ENCODE measurements at regions not wholly inside any gene's neighbourhood (a gene's known extent, or its start where the extent isn't known, plus 50 kb on each side); places are given as distances from the start of the nearest gene placed in this dataset.
"Not testable (repeated sequence)": the region's sequence is repeated elsewhere in the genome, so short reads cannot be mapped to it uniquely, and the experiment has no call there.

- no peak for DNase-seq (ENCODE audit: low read depth)
- Histone ChIP-seq H3K4me3 (ENCODE audit: low read depth, low read length) (no peak overlapping the region), H3K27me3 (ENCODE audit: control insufficient read depth, insufficient read depth, low read length) (no peaks in the 10 kb centered on the region), H3K36me3 (ENCODE audit: control insufficient read depth, insufficient read depth, low read length) (no peaks in the 10 kb centered on the region)
- FAIRE-seq: no peak
- TF ChIP-seq CTCF (IDR thresholded peaks at IDR 0.05; ENCODE audit: insufficient read depth, low read length, severe bottlenecking): no peak
Observed at GRCh38 chr2:4775668-4776067, 916.5 kb upstream of the SOX11 start.

GRCh38 chr2:4780679-4781078 is 911.5 kb upstream of the SOX11 start:
- FAIRE-seq: no peak
- no peaks in the 10 kb centered on the region for H3K27me3 ChIP-seq (ENCODE audit: control insufficient read depth, insufficient read depth, low read length)
- H3K4me3 ChIP-seq (ENCODE audit: low read depth, low read length): no peak overlapping the region
- no peak for TF ChIP-seq CTCF (IDR thresholded peaks at IDR 0.05; ENCODE audit: insufficient read depth, low read length, severe bottlenecking)
- no peak for DNase-seq (ENCODE audit: low read depth)
- no peaks in the 10 kb centered on the region for H3K36me3 ChIP-seq (ENCODE audit: control insufficient read depth, insufficient read depth, low read length)

- Histone ChIP-seq H3K27me3 (ENCODE audit: control insufficient read depth, insufficient read depth, low read length) (no peaks in the 10 kb centered on the region), H3K4me3 (ENCODE audit: low read depth, low read length) (no peak overlapping the region), H3K36me3 (ENCODE audit: control insufficient read depth, insufficient read depth, low read length) (no peaks in the 10 kb centered on the region)
- TF ChIP-seq CTCF (IDR thresholded peaks at IDR 0.05; ENCODE audit: insufficient read depth, low read length, severe bottlenecking): no peak
- FAIRE-seq (no peak), DNase-seq (ENCODE audit: low read depth) (no peak)
Observed at GRCh38 chr2:4782647-4783046, 909.5 kb upstream of the SOX11 start.

- Histone ChIP-seq H3K27me3 (ENCODE audit: control insufficient read depth, insufficient read depth, low read length) (no peaks in the 10 kb centered on the region), H3K36me3 (ENCODE audit: control insufficient read depth, insufficient read depth, low read length) (no peaks in the 10 kb centered on the region), H3K4me3 (ENCODE audit: low read depth, low read length) (no peak overlapping the region)
- DNase-seq (ENCODE audit: low read depth) (no peak), FAIRE-seq (no peak)
- no peak for TF ChIP-seq CTCF (IDR thresholded peaks at IDR 0.05; ENCODE audit: insufficient read depth, low read length, severe bottlenecking)
Observed at GRCh38 chr2:4791488-4791887, 900.7 kb upstream of the SOX11 start.

- no peaks in the 10 kb centered on the region for H3K27me3 ChIP-seq (ENCODE audit: control insufficient read depth, insufficient read depth, low read length)
- no peak for DNase-seq (ENCODE audit: low read depth)
- no peak for TF ChIP-seq CTCF (IDR thresholded peaks at IDR 0.05; ENCODE audit: insufficient read depth, low read length, severe bottlenecking)
- H3K4me3 ChIP-seq (ENCODE audit: low read depth, low read length): no peak overlapping the region
- H3K36me3 ChIP-seq (ENCODE audit: control insufficient read depth, insufficient read depth, low read length): no peaks in the 10 kb centered on the region
- no peak for FAIRE-seq
Observed at GRCh38 chr2:4792126-4792525, 900.1 kb upstream of the SOX11 start.

GRCh38 chr2:4803396-4803795 is 888.8 kb upstream of the SOX11 start:
- H3K27me3 ChIP-seq (ENCODE audit: control insufficient read depth, insufficient read depth, low read length): no peaks in the 10 kb centered on the region
- FAIRE-seq: no peak
- TF ChIP-seq CTCF (IDR thresholded peaks at IDR 0.05; ENCODE audit: insufficient read depth, low read length, severe bottlenecking): no peak
- H3K4me3 ChIP-seq (ENCODE audit: low read depth, low read length): no peak overlapping the region
- DNase-seq (ENCODE audit: low read depth): no peak
- H3K36me3 ChIP-seq (ENCODE audit: control insufficient read depth, insufficient read depth, low read length): no peaks in the 10 kb centered on the region

GRCh38 chr2:4814137-4814536 is 878.0 kb upstream of the SOX11 start:
- FAIRE-seq; DNase-seq (ENCODE audit: low read depth); H3K36me3 ChIP-seq (ENCODE audit: control insufficient read depth, insufficient read depth, low read length); H3K27me3 ChIP-seq (ENCODE audit: control insufficient read depth, insufficient read depth, low read length); H3K4me3 ChIP-seq (ENCODE audit: low read depth, low read length): not testable (repeated sequence)
